Inferior parietal cortex (tissue), 1 donor: ENCODE measurements at regions not wholly inside any gene's neighbourhood (a gene's known extent, or its start where the extent isn't known, plus 50 kb on each side); places are given as distances from the start of the nearest gene placed in this dataset.
"Not testable (repeated sequence)": the region's sequence is repeated elsewhere in the genome, so short reads cannot be mapped to it uniquely, and the experiment has no call there.

Experiments used
- DNase-seq: peaks from one replicate; pipeline ENCODE4 v3.0.0-alpha.2; 2016; ENCODE audit errors: extremely low spot score

- not testable (repeated sequence) for DNase-seq
Observed at GRCh38 chr2:88802026-88802425, 110.6 kb downstream of the RPIA start.

- DNase-seq, result no peak
Observed at GRCh38 chr2:88807237-88807962, 115.9 kb downstream of the RPIA start.

- no peak for DNase-seq
Observed at GRCh38 chr2:88808083-88808482, 116.6 kb downstream of the RPIA start.

GRCh38 chr2:88808652-88809051 lies 117.2 kb downstream of the RPIA start:
- no peak for DNase-seq

- no peak for DNase-seq
Observed at GRCh38 chr2:88809216-88809615, 117.7 kb downstream of the RPIA start.

GRCh38 chr2:88810017-88810416 lies 118.5 kb downstream of the RPIA start:
- no peak for DNase-seq

- DNase-seq, result no peak
Observed at GRCh38 chr2:88810488-88810887, 119.0 kb downstream of the RPIA start.

GRCh38 chr2:88811233-88811632 lies 119.8 kb downstream of the RPIA start:
- no peak for DNase-seq

- no peak for DNase-seq
Observed at GRCh38 chr2:88811681-88812080, 120.2 kb downstream of the RPIA start.

- DNase-seq, result no peak
Observed at GRCh38 chr2:88813612-88814011, 122.1 kb downstream of the RPIA start.

GRCh38 chr2:88815282-88815681 lies 123.8 kb downstream of the RPIA start:
- DNase-seq, result no peak

- DNase-seq, result no peak
Observed at GRCh38 chr2:88815697-88816096, 124.2 kb downstream of the RPIA start.

GRCh38 chr2:88818381-88818780 lies 126.9 kb downstream of the RPIA start:
- no peak for DNase-seq

- no peak for DNase-seq
Observed at GRCh38 chr2:88824951-88825350, 133.5 kb downstream of the RPIA start.

GRCh38 chr2:88826399-88826798 lies 134.9 kb downstream of the RPIA start:
- DNase-seq, result no peak

- no peak for DNase-seq
Observed at GRCh38 chr2:88827821-88828220, 136.3 kb downstream of the RPIA start.

GRCh38 chr2:88828397-88829137 lies 137.1 kb downstream of the RPIA start:
- DNase-seq, result no peak

GRCh38 chr2:88829607-88830463 lies 138.4 kb downstream of the RPIA start:
- no peak for DNase-seq

GRCh38 chr2:88831071-88831791 lies 139.8 kb downstream of the RPIA start:
- DNase-seq, result no peak

GRCh38 chr2:88831792-88832248 lies 140.3 kb downstream of the RPIA start:
- DNase-seq, result no peak

- no peak for DNase-seq
Observed at GRCh38 chr2:88832311-88832991, 141.0 kb downstream of the RPIA start.
